ENCODE measurements at regions not wholly inside any gene's neighbourhood (a gene's known extent, or its start where the extent isn't known, plus 50 kb on each side); places are given as distances from the start of the nearest gene placed in this dataset.
"Not testable (repeated sequence)": the region's sequence is repeated elsewhere in the genome, so short reads cannot be mapped to it uniquely, and the experiment has no call there.

DNA sequence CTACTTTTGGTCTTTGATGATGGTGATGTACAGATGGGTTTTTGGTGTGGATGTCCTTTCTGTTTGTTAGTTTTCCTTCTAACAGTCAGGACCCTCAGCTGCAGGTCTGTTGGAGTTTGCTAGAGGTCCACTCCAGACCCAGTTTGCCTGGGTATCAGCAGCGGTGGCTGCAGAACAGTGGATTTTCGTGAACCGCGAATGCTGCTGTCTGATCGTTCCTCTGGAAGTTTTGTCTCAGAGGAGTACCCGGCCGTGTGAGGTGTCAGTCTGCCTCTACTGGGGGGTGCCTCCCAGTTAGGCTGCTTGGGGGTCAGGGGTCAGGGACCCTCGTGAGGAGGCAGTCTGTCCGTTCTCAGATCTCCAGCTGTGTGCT is 56.6 kb upstream of the TNFAIP8 start:
- H3K4me3 ChIP-seq (ENCODE audit: low read length); DNase-seq (ENCODE audit: low read depth): not testable (repeated sequence)

GRCh38 chr5:119299615-119300310 is 56.1 kb upstream of the TNFAIP8 start:
- H3K4me3 ChIP-seq (ENCODE audit: low read length); DNase-seq (ENCODE audit: low read depth): not testable (repeated sequence)

DNA sequence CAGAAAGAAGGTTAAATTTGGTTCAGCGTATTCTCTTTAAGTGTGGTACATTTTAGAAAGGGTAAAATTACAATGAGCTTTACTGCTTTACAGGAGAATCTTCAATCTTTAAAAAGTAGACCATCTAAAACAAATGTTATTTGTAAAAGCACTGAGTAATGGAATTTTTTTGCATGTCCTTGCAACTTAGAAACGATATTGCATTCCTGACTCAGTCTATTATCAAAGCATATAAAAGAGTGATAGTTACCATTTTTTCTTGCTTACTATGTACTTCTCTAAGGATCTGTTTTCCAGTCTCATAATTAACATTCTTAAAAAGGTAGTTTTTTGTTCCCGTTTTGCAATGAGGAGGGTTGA is 55.5 kb upstream of the TNFAIP8 start:
- no peak for TF ChIP-seq CTCF (conservative IDR thresholded peaks at IDR 0.05; ENCODE audit: low read depth, low read length)
- no peak overlapping the region for H3K4me3 ChIP-seq (ENCODE audit: low read length)
- no peak for DNase-seq (ENCODE audit: low read depth)

DNA sequence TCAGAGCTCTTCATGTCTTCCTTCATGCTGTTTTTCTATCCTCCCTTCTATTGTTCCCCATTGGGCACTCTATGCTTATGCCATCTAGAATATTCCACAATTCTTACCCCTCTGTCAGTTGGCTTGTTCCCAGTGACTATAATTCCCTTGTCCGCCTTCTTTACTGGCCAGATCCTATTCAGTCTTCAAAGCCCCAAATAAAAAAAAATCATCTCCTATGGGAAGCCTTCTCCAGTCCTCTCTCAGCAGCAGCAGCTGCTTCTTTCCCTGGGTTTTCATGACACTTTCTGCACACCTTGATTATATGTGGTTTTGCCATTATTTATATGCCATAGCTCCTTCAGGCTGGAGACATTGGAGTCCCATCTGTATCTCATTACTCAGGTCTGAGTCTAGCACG is 54.6 kb upstream of the TNFAIP8 start:
- TF ChIP-seq CTCF (conservative IDR thresholded peaks at IDR 0.05; ENCODE audit: low read depth, low read length): no peak
- DNase-seq (ENCODE audit: low read depth): no peak
- H3K4me3 ChIP-seq (ENCODE audit: low read length): no peak overlapping the region

DNA sequence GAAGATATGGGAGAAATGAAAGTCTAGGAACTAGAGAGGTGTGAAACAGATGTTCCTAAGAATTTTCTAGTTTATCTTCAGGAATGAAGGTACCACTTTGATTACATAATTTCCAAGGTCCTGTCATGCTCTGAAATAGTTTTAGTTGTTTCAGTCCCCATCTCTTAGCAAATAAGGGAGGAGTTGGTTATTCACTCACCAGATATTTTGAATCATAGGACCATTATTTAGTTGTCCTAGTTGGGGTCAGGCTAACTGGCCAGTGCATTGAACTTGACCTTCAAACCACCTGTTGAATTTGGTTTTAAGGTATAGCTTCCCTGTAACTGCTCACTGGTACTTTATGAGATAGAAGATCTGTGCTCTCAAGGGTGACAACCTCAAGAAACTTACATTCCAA is 53.9 kb upstream of the TNFAIP8 start:
- H3K4me3 ChIP-seq (ENCODE audit: low read length): no peak overlapping the region
- TF ChIP-seq CTCF (conservative IDR thresholded peaks at IDR 0.05; ENCODE audit: low read depth, low read length): no peak
- no peak for DNase-seq (ENCODE audit: low read depth)

GRCh38 chr5:119302449-119302848 is 53.4 kb upstream of the TNFAIP8 start:
- no peak overlapping the region for H3K4me3 ChIP-seq (ENCODE audit: low read length)
- DNase-seq (ENCODE audit: low read depth): no peak
- TF ChIP-seq CTCF (conservative IDR thresholded peaks at IDR 0.05; ENCODE audit: low read depth, low read length): no peak

GRCh38 chr5:119302916-119303897 is 52.6 kb upstream of the TNFAIP8 start:
- TF ChIP-seq CTCF (conservative IDR thresholded peaks at IDR 0.05; ENCODE audit: low read depth, low read length): no peak
- peak; percentile 67 for DNase-seq (ENCODE audit: low read depth)
- no peak overlapping the region for H3K4me3 ChIP-seq (ENCODE audit: low read length)

Data from retinal pigment epithelial cell (primary cell).